Neural crest cell (in vitro differentiated cells): ENCODE measurements at regions not wholly inside any gene's neighbourhood (a gene's known extent, or its start where the extent isn't known, plus 50 kb on each side); places are given as distances from the start of the nearest gene placed in this dataset.

Source experiments
- DNase-seq: peaks from one replicate; pipeline ENCODE4 v3.0.0; 2021; ENCODE audit warnings: low read depth, mixed read lengths, low spot score
- H3K27ac Mint-ChIP-seq: one replicate; pipeline ENCODE4 v1.8.0; 2021; ENCODE audit warnings: mild to moderate bottlenecking, mixed read lengths; ENCODE audit not compliant: unreplicated experiment
- H3K27me3 Mint-ChIP-seq: 2 replicates; pipeline ENCODE4 v1.8.0; 2021; ENCODE audit warnings: low read depth, mild to moderate bottlenecking, mixed read lengths
- H3K36me3 Mint-ChIP-seq: 2 replicates; pipeline ENCODE4 v1.8.0; 2021; ENCODE audit warnings: low read depth, mild to moderate bottlenecking, mixed read lengths
- H3K4me1 Mint-ChIP-seq: 2 replicates; pipeline ENCODE4 v1.8.0; 2021; ENCODE audit warnings: mixed read lengths
- H3K4me3 Mint-ChIP-seq: one replicate; pipeline ENCODE4 v1.8.0; 2021; ENCODE audit warnings: mild to moderate bottlenecking, mixed read lengths
- H3K9me3 Mint-ChIP-seq: 2 replicates; pipeline ENCODE4 v1.8.0; 2021; ENCODE audit warnings: mixed read lengths
- TF ChIP-seq, protein P1 (sequence below): fragments of 200-600 bp; sonication (generic); conservative IDR thresholded peaks from 2 replicates; pipeline ENCODE4 v1.5.0; 2021; ENCODE audit warnings: antibody characterized with exemption, mild to moderate bottlenecking

GRCh38 chr1:118494998-118495397 is 310.0 kb upstream of the SPAG17 start:
- Mint-ChIP-seq H3K9me3 (no peaks in the 10 kb centered on the region), H3K4me3 (no peak overlapping the region), H3K27me3 (no peaks in the 10 kb centered on the region), H3K36me3 (no peaks in the 10 kb centered on the region), H3K27ac (no peak overlapping the region), H3K4me1 (no peaks in the 10 kb centered on the region)
- TF ChIP-seq, protein P1, sequence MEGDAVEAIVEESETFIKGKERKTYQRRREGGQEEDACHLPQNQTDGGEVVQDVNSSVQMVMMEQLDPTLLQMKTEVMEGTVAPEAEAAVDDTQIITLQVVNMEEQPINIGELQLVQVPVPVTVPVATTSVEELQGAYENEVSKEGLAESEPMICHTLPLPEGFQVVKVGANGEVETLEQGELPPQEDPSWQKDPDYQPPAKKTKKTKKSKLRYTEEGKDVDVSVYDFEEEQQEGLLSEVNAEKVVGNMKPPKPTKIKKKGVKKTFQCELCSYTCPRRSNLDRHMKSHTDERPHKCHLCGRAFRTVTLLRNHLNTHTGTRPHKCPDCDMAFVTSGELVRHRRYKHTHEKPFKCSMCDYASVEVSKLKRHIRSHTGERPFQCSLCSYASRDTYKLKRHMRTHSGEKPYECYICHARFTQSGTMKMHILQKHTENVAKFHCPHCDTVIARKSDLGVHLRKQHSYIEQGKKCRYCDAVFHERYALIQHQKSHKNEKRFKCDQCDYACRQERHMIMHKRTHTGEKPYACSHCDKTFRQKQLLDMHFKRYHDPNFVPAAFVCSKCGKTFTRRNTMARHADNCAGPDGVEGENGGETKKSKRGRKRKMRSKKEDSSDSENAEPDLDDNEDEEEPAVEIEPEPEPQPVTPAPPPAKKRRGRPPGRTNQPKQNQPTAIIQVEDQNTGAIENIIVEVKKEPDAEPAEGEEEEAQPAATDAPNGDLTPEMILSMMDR: no peak
- DNase-seq: no peak

GRCh38 chr1:118488787-118489186 is 303.8 kb upstream of the SPAG17 start:
- TF ChIP-seq, protein P1: no peak
- peaks cover 11% of the 10 kb centered on the region for H3K4me1 Mint-ChIP-seq
- H3K27ac Mint-ChIP-seq: no peak overlapping the region
- no peaks in the 10 kb centered on the region for H3K36me3 Mint-ChIP-seq
- no peak overlapping the region for H3K4me3 Mint-ChIP-seq
- no peak for DNase-seq
- no peaks in the 10 kb centered on the region for H3K9me3 Mint-ChIP-seq
- no peaks in the 10 kb centered on the region for H3K27me3 Mint-ChIP-seq

GRCh38 chr1:118487932-118488331 is 302.9 kb upstream of the SPAG17 start:
- H3K9me3 Mint-ChIP-seq: no peaks in the 10 kb centered on the region
- H3K36me3 Mint-ChIP-seq: no peaks in the 10 kb centered on the region
- no peak overlapping the region for H3K4me3 Mint-ChIP-seq
- no peaks in the 10 kb centered on the region for H3K27me3 Mint-ChIP-seq
- peaks cover 11% of the 10 kb centered on the region for H3K4me1 Mint-ChIP-seq
- DNase-seq: no peak
- TF ChIP-seq, protein P1: no peak
- H3K27ac Mint-ChIP-seq: no peak overlapping the region

DNA sequence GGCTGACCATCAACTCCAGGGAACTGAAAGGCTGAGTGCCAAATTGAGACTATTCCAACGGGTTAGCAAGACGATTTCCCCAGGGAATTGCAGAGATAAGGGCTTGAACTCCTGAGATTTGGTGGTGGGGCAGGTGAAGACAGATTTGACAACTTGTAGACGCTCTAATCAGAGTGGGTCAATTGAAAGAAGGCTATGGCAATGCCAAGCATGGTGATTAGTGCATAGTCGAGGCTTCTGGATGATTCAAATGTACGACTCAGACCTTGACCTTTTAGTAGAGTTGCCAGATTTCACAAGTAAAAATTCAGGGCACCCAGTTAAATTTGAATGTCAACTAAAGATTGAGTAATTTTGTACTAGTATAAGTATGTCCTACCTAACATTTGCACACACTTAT is 302.1 kb upstream of the SPAG17 start:
- Mint-ChIP-seq H3K9me3 (peaks cover 2% of the 10 kb centered on the region), H3K27ac (no peak overlapping the region), H3K27me3 (no peaks in the 10 kb centered on the region), H3K4me1 (peaks cover 11% of the 10 kb centered on the region), H3K4me3 (no peak overlapping the region), H3K36me3 (no peaks in the 10 kb centered on the region)
- TF ChIP-seq, protein P1: no peak
- DNase-seq: no peak

DNA sequence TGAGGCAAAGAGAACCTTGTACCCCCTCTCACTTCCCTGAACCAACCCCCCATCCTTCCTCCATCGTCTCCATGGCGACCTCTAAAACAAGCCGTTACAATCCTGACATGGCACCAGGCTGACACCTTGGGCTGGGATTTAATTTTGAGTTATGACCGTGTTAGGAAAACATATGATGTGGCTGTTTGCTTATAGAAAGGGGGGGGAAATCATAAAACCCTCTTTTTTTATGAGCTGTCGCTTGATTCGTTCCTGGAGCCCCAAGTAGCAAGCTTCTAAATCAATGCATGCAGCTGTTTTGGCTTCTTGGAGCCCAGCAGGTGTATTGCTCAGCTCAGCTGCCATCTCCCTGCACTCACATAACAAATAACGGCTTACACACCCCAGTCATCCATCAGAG is 301.2 kb upstream of the SPAG17 start:
- no peaks in the 10 kb centered on the region for H3K27me3 Mint-ChIP-seq
- TF ChIP-seq, protein P1: no peak
- H3K4me1 Mint-ChIP-seq: peaks cover 11% of the 10 kb centered on the region
- peaks cover 4% of the 10 kb centered on the region for H3K9me3 Mint-ChIP-seq
- no peak overlapping the region for H3K27ac Mint-ChIP-seq
- H3K36me3 Mint-ChIP-seq: no peaks in the 10 kb centered on the region
- no peak for DNase-seq
- H3K4me3 Mint-ChIP-seq: no peak overlapping the region

- TF ChIP-seq, protein P1: no peak
- Mint-ChIP-seq H3K36me3 (no peaks in the 10 kb centered on the region), H3K9me3 (peaks cover 4% of the 10 kb centered on the region), H3K4me3 (no peak overlapping the region), H3K27me3 (no peaks in the 10 kb centered on the region), H3K27ac (no peak overlapping the region), H3K4me1 (peaks cover 11% of the 10 kb centered on the region)
- DNase-seq: no peak
Measured at GRCh38 chr1:118485757-118486156, 300.7 kb upstream of the SPAG17 start.
